Esophagus muscularis mucosa (tissue), 4 donors: ENCODE measurements at regions not wholly inside any gene's neighbourhood (a gene's known extent, or its start where the extent isn't known, plus 50 kb on each side); places are given as distances from the start of the nearest gene placed in this dataset.

ENCODE experiments used
- DNase-seq: peaks from one replicate; pipeline ENCODE4 v3.0.0-alpha.2; 2017; ENCODE audit errors: extremely low spot score
- H3K27ac ChIP-seq, 4 donors: fragments of 200-600 bp; sonication (generic); replicated peaks in 1 of 4; 1 replicate in 3 of 4; 2 replicates in 1 of 4; pipeline ENCODE4 v1.5.1; 2016 to 2019; ENCODE audit warnings: mild to moderate bottlenecking in 1 of 4
- H3K27me3 ChIP-seq, 4 donors: fragments of 200-600 bp; sonication (generic); one replicate each; pipeline versions ENCODE4 v1.5.1 to v1.6.0; 2016 to 2019
- H3K36me3 ChIP-seq, 4 donors: fragments of 200-600 bp; sonication (generic); one replicate each; pipeline ENCODE4 v1.5.1; 2016 to 2019
- H3K4me1 ChIP-seq, 4 donors: fragments of 200-600 bp; sonication (generic); one replicate each; pipeline ENCODE4 v1.5.1; 2016 to 2019
- H3K4me3 ChIP-seq, 4 donors: fragments of 200-600 bp; sonication (generic); 1 replicate in 2 of 4; 2 replicates in 2 of 4; pipeline ENCODE4 v1.5.1; 2016 to 2019; ENCODE audit warnings: mild to moderate bottlenecking in 4 of 4, moderate library complexity in 1 of 4
- H3K9me3 ChIP-seq, 4 donors: fragments of 200-600 bp; sonication (generic); 1 replicate in 3 of 4; 2 replicates in 1 of 4; pipeline ENCODE4 v1.5.1; 2016 to 2019
- CTCF ChIP-seq, 3 experiments: fragments of 200-600 bp in 2 of 3; fragments of 450-650 bp in 1 of 3; sonication (generic) in 2 of 3; IDR thresholded peaks; one replicate each; pipeline ENCODE4 v1.5.1; 2017 to 2019; ENCODE audit warnings: antibody characterized with exemption in 3 of 3, mild to moderate bottlenecking in 2 of 3, moderate library complexity in 1 of 3
- EP300 ChIP-seq: sonication (generic); formaldehyde crosslinking; IDR thresholded peaks from one replicate; pipeline ENCODE4 v1.6.1; 2017; ENCODE audit warnings: antibody characterized with exemption
- POLR2A ChIP-seq: fragments of 450-650 bp; IDR thresholded peaks from one replicate; pipeline ENCODE4 v1.6.1; 2017; ENCODE audit warnings: antibody characterized with exemption, moderate library complexity, mild to moderate bottlenecking, low read depth
- POLR2AphosphoS5 ChIP-seq, 2 donors: sonication (generic); formaldehyde crosslinking; IDR thresholded peaks; one replicate each; pipeline ENCODE4 v1.6.1; 2017; ENCODE audit warnings: antibody characterized with exemption in 2 of 2
- WGBS: methylation state at CpG from one replicate; pipeline ENCODE4 v1.1.5; 2018; 5-methylcytosine and 5-hydroxymethylcytosine counted together
- intact Hi-C: fragments of 100-400 bp; cut with DNase I; formaldehyde crosslinking; loops from one replicate; pipeline ENCODE4 v1.15.1; 2023

- peaks cover 0 to 4% (median under 1%) of the 10 kb centered on the region in 4 donors for H3K4me1 ChIP-seq
- H3K27me3 ChIP-seq, result no peaks in the 10 kb centered on the region
- no peak for TF ChIP-seq POLR2A
- TF ChIP-seq EP300, result no peak
- no peak for TF ChIP-seq CTCF (IDR thresholded peaks at IDR 0.05)
- no peak for TF ChIP-seq POLR2AphosphoS5 (IDR thresholded peaks at IDR 0.05)
- H3K36me3 ChIP-seq, result no peaks in the 10 kb centered on the region
- H3K4me3 ChIP-seq, result no peak overlapping the region
- intact Hi-C loops, result no loop called here
- H3K27ac ChIP-seq, result no peak overlapping the region
- no peaks in the 10 kb centered on the region for H3K9me3 ChIP-seq
- no peak for DNase-seq
These were observed 78.9 kb upstream of the RESF1 start for GRCh38 chr12:31880340-31880739.

GRCh38 chr12:31877884-31878283, 81.3 kb upstream of the RESF1 start:
- DNase-seq, result no peak
- no peaks in the 10 kb centered on the region for H3K36me3 ChIP-seq
- TF ChIP-seq EP300 (no peak), CTCF (IDR thresholded peaks at IDR 0.05) (no peak), POLR2A (no peak), POLR2AphosphoS5 (IDR thresholded peaks at IDR 0.05) (no peak)
- 100% methylated on average over 1 of the region's 1 CpG for WGBS
- H3K27ac ChIP-seq, result no peak overlapping the region
- H3K9me3 ChIP-seq, result no peaks in the 10 kb centered on the region
- H3K27me3 ChIP-seq, result no peaks in the 10 kb centered on the region
- no peak overlapping the region for H3K4me3 ChIP-seq
- peaks cover 0 to 13% (median 2%) of the 10 kb centered on the region in 4 donors for H3K4me1 ChIP-seq
- intact Hi-C loops, result no loop called here

GRCh38 chr12:31876568-31877424, 82.4 kb upstream of the RESF1 start:
- Histone ChIP-seq H3K9me3 (no peaks in the 10 kb centered on the region), H3K4me1 (peaks cover 0 to 13% (median 2%) of the 10 kb centered on the region in 4 donors), H3K36me3 (no peaks in the 10 kb centered on the region), H3K4me3 (no peak overlapping the region), H3K27ac (no peak overlapping the region), H3K27me3 (no peaks in the 10 kb centered on the region)
- intact Hi-C loops, result no loop called here
- 68% methylated on average over 11 of the region's 13 CpGs for WGBS
- no peak for TF ChIP-seq POLR2A
- DNase-seq, result no peak

- H3K4me3 ChIP-seq, result no peak overlapping the region
- intact Hi-C loops, result no loop called here
- DNase-seq, result no peak
- no peaks in the 10 kb centered on the region for H3K36me3 ChIP-seq
- H3K9me3 ChIP-seq, result no peaks in the 10 kb centered on the region
- peak overlapping the region in 1 of 4 donors; percentile 34 for H3K27ac ChIP-seq
- H3K27me3 ChIP-seq, result no peaks in the 10 kb centered on the region
- WGBS, result 88% methylated on average over 8 of the region's 8 CpGs
- TF ChIP-seq POLR2A, result no peak
- TF ChIP-seq EP300, result no peak
- TF ChIP-seq CTCF (IDR thresholded peaks at IDR 0.05), result no peak
- TF ChIP-seq POLR2AphosphoS5 (IDR thresholded peaks at IDR 0.05), result no peak
- peaks cover 0 to 13% (median 2%) of the 10 kb centered on the region in 4 donors for H3K4me1 ChIP-seq
These were observed 83.6 kb upstream of the RESF1 start for GRCh38 chr12:31875609-31875964.

- DNase-seq, result no peak
- peak overlapping the region in 3 of 4 donors; percentile 31 to 41 (median 34) for H3K27ac ChIP-seq
- no peak for TF ChIP-seq POLR2A
- peak; percentile 31 to 37 for TF ChIP-seq POLR2AphosphoS5 (IDR thresholded peaks at IDR 0.05)
- TF ChIP-seq EP300, result no peak
- TF ChIP-seq CTCF (IDR thresholded peaks at IDR 0.05), result no peak
- intact Hi-C loops, result no loop called here
- no peak overlapping the region for H3K4me3 ChIP-seq
- H3K36me3 ChIP-seq, result no peaks in the 10 kb centered on the region
- peaks cover 0 to 13% (median 2%) of the 10 kb centered on the region in 4 donors for H3K4me1 ChIP-seq
- H3K27me3 ChIP-seq, result no peaks in the 10 kb centered on the region
- H3K9me3 ChIP-seq, result no peaks in the 10 kb centered on the region
- whole genome bisulfite sequencing, result 51% methylated on average over 6 of the region's 6 CpGs
These were observed 84.1 kb upstream of the RESF1 start for GRCh38 chr12:31874961-31875608.
